GM21515 (cell line): ENCODE measurements at regions not wholly inside any gene's neighbourhood (a gene's known extent, or its start where the extent isn't known, plus 50 kb on each side); places are given as distances from the start of the nearest gene placed in this dataset.
"Not testable (repeated sequence)": the region's sequence is repeated elsewhere in the genome, so short reads cannot be mapped to it uniquely, and the experiment has no call there.

Experiments used
- ATAC-seq: cut with Tn5 transposase; IDR thresholded peaks from one replicate; pipeline ENCODE4 v1.9.1; 2021; ENCODE audit not compliant: unreplicated experiment

GRCh38 chr12:105681341-105681740 lies 350.9 kb downstream of the C12orf75 start:
- ATAC-seq, result no peak

- not testable (repeated sequence) for ATAC-seq
These were observed 352.3 kb downstream of the C12orf75 start for GRCh38 chr12:105682821-105683220.

GRCh38 chr12:105683836-105684235 lies 353.3 kb downstream of the C12orf75 start:
- not testable (repeated sequence) for ATAC-seq

DNA sequence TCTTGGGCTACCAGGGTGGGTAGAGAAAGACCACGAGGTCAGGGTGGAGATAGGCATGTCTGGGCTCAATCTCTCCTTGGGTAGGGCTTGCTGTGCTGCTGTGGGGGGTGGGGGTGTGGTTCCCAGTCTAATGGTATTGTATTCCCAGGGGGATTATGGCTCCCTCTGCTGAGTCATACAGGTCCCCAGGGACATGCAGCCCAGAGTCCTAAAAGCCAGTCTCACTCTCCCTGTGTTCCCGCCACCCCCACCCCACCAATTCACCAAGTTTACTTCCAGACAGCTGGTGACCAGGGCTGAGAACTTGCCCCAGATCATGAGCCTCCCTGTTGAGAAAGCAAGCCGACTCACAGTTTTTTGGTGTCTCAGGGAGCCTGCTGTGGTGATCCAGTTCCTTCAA lies 367.6 kb downstream of the C12orf75 start:
- ATAC-seq, result no peak

DNA sequence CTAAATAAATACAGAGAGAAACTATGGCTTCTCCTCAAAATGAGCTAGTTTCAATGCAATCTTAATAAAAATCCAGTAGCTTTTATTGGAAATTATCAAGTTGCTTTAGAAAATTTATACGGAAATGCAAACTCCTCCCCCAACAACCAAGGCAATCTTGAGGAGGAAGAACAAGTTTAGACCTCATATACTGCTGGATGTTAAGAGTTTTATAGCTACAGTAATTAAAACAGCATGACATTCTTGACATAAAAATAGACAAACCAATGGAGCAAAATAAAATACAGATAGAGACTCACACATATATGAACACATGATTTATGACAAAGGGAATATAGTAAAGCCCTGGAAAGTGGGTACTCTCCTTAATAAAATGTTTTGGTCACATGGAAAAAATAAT lies 368.7 kb downstream of the C12orf75 start:
- ATAC-seq, result no peak

DNA sequence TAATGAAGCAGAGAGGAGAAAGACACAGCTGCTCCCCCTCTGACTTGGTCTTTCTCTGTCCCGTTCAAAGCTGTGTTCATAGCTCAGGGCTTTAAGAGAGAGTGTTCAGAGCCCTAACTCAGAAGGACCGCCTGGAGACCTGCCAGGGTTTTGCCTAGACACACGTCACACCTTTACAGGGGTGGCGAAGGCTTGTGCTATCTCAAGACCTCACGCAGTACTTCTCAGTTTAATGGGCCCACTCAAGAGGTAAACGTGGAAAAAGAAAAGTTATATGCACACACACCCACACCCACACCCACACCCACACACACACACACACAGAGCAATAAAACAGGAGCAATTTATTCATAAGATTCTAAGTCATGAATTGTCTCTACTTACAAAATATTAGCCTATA lies 374.3 kb downstream of the C12orf75 start:
- ATAC-seq, result no peak

DNA sequence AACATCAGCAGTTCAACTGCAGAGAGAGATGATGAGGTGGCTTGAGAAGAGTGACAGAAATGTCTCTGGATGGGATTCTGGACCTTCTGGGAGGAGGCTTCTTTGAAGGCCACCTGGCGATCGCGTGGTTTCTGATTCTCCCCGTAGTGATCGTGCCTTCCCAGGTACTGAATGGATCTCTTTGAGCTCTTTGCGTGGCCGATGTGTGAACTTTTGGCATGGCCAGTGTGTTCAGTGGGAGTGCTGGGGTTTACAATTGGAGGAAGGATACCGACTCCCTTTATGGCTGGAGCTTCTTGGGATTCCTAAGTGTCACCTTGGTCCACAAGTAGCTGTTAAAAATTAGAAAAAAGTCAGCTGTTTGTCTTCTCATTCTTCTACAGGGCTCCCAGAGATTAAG lies 374.7 kb downstream of the C12orf75 start:
- no peak for ATAC-seq

- ATAC-seq, result no peak
These were observed 375.3 kb downstream of the C12orf75 start for GRCh38 chr12:105705765-105706164.

- ATAC-seq, result no peak
These were observed 376.0 kb downstream of the C12orf75 start for GRCh38 chr12:105706321-105706972.

DNA sequence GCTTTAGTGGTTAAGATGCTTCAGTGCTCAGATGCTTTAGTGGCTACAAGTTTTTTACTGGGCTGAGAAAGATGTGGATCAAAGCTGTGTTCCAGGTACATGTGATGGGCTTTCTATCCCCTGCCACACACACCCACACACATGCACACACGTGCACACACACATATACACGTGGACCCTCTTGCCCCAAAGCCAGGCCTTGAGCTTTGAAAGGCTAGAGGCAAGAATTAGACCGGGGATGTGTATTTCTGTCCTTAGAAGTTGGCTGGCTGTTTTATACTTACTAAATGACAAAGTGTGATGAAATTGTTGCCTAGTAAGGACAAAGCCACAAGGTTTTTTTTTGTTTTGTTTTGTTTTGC lies 376.5 kb downstream of the C12orf75 start:
- ATAC-seq, result no peak

DNA sequence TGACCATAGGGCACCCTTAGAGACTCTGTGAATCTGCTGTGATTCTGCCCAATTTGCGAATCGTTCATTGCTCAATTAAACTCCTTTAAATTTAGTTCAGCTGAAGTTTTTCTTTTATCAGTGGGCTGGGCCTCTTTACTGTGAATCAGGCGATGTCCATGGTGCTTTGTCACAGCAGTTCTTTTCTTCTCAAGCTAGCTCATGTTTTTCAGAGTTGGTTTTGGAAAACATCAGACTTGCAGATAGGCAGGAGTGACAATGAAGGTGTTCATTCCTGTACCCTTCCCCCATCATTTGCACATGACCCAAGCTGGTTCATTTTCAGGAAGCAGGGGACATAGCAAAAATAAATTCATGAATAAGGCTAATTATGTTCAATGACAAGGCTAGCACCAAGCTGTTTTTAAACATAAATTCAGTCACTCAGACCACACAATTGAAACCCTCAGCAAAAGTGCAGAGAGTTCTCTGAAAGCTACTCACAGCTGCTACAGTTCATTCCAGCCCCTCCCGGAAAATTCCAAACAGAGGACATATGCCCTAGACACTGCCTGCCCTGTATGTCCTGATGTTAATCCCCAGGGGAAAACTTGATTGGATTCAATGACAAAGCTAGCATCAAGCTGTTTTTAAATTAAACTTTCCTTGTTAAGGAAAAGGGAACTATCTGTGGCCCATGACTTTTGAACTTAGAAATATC lies 383.3 kb downstream of the C12orf75 start:
- no peak for ATAC-seq

GRCh38 chr12:105716621-105717020 lies 386.1 kb downstream of the C12orf75 start:
- ATAC-seq, result no peak

DNA sequence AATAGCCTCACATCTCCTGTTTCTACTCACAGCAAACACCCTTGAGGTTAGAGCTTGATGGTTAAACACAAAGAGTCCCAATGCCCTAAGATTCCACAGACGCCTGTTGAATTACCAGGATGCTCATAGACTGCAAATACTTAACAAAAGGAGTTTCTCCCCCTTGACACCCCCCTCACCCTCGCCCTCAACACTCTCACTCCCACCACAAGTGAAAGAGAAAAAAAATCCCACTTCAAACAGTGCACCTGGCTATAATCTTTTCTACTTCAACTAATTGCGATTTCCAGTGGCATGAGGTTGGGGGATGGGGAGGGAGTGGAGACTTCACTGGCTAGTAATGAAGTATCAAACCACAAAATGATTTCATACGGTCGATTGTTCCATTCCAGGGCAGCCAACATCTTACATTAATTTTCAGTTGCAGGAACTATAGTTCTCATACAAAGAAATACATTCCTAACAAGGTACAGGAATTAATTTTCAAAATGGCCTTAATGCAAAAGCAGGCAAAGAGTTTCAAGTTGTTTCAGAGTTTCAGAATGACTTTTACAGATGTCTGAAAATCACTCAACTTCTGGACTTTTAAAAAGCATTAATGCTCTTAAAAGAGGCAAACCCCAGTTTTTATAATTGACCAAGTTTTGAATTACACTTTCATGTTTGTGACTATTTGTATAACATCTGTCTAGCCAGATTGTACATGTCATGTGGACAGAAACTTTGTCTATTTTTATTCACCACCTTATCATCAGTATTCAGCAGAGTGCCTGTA lies 390.7 kb downstream of the C12orf75 start:
- peak; percentile 66 for ATAC-seq

GRCh38 chr12:105721891-105722290 lies 391.4 kb downstream of the C12orf75 start:
- no peak for ATAC-seq

- no peak for ATAC-seq
These were observed 392.6 kb downstream of the C12orf75 start for GRCh38 chr12:105723066-105723465.

- ATAC-seq, result no peak
These were observed 393.0 kb downstream of the C12orf75 start for GRCh38 chr12:105723494-105723893.

DNA sequence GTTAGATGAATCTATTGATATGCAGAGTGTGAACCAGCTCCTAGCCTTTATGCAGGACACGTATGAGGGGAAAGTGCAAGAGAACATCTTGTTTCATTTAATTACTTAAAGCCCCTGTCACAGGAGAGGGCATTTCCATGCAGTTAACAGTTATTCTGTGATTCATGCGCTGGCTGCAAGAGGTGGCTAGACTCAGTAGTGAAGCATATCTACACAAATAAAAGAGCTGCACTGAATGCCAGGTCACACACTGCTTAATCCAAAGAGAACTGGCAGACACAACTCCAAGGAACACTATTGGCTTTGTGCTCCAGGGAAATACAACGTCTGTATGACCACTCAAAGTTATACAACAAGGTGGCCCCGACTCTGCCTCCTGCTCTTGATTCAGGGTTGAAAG lies 394.1 kb downstream of the C12orf75 start:
- no peak for ATAC-seq

GRCh38 chr12:105725054-105725453 lies 394.6 kb downstream of the C12orf75 start:
- ATAC-seq, result no peak

DNA sequence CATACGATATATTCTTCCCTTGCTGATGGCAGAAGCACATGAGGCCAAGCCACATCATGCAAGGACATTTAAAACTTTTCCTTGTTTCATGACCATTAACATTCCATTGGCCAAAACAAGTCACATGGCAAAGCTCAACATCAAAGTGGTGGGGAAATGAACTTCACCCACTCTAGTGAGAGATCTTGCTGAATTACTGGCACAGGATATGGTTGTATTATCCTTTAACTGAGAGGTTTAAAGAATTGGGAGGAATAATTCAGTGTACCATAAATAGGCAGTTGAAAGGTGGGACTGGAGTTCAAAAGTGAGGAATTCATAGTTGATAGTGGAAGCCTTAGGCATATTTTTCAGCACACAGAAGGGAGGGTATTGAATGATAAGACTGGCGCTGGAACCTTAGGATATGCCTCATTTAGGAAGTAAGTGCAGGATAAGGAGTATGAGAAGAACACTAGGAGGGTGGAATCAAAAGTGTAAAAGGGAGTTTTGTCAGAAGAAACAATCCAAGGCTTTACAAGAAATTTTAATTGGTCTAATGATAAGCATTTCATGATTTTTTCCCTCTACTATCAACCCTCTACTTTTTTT lies 398.8 kb downstream of the C12orf75 start:
- ATAC-seq, result no peak

DNA sequence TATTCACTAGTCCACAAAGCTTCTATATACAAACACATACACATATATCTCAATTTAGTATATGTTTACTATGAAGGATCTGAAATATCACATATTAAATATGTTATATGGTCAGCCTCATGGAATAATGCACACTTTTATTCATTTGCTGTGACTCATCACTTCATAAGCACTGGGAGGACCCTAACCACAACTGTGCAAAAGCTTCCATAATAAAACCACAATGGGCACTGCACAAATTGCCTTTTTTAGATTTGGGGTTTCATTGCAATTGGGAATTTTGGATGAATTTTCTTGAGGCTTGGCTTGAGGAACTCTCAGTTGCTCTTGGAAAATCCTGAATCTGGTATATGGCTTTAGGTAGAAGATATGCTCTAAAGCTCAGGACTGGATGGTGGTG lies 399.4 kb downstream of the C12orf75 start:
- no peak for ATAC-seq

DNA sequence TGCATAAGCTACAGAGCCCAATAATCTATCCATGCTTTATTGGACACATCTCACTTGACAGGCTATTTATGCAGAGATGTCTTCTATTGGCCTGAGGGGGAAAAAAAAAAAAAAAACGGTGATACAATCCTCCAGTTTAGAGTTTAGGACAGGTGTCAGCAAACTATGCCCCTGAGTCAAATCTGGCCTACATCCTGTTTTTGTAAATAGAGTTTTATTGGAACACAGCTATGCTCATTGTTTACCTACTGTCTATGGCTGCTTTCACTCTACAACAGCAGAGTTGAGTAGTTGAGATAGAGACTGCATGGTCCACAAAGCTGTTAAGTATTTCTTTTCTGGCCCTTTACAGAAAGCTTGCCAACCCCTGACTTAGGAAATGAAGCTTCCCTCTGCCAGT lies 403.1 kb downstream of the C12orf75 start:
- no peak for ATAC-seq

DNA sequence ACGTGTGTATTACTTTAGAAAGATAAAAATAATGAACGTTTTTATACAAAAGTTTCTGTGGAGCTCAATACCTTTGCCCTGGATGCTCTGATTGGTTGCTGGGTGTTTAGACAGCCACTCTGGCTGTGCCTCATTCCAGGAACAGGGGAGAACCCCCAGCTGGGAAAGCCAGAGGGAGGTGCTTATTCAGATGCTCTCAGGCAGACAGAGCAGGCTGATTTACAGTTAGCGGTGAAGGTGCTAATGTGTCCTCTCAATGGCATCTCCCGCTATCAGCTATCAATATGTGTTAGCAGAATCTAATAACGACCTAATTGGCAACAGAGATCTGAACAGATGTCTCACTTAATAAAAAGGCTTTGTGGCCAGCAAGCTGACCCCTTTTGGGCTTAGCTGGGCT lies 402.3 kb downstream of the NUAK1 start:
- ATAC-seq, result no peak
